HG02759 (cell line): ENCODE measurements at regions not wholly inside any gene's neighbourhood (a gene's known extent, or its start where the extent isn't known, plus 50 kb on each side); places are given as distances from the start of the nearest gene placed in this dataset.

Experiments used
- ATAC-seq: cut with Tn5 transposase; IDR thresholded peaks from one replicate; pipeline ENCODE4 v1.9.1; 2021; ENCODE audit warnings: mild to moderate bottlenecking, moderate library complexity; ENCODE audit not compliant: unreplicated experiment

- ATAC-seq: no peak
These were observed 297.4 kb upstream of the RTL1 start for GRCh38 chr14:101200650-101201516.

DNA sequence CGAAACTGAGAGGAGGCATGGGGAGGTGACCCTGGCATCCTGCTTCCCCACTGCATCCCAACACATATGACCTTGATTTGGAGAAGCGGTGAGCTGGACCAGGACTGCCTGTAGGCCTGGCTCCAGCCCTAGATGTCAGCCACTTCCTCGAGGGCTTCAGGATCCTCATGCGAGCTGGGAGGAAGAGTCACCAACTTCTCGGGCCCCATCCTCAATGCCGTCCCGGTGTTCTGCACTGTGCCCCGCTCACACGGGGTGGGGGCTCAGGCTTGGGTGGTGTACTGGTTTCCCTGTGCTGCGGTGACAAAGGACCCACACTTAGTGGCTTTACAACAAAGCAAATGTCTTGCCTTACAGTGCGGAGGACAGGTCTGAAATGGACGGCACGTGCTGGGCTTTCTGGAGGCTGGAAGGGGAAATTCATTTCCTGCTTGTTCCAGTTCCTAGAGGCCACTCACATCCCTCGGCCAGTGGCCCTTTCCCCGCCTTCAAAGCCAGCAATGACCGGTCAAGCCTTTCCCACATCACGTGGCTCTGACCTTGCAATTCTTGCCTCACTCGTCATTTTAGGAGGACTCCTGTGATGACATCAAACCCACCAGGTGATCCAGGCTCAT lies 298.1 kb upstream of the RTL1 start:
- ATAC-seq: no peak

DNA sequence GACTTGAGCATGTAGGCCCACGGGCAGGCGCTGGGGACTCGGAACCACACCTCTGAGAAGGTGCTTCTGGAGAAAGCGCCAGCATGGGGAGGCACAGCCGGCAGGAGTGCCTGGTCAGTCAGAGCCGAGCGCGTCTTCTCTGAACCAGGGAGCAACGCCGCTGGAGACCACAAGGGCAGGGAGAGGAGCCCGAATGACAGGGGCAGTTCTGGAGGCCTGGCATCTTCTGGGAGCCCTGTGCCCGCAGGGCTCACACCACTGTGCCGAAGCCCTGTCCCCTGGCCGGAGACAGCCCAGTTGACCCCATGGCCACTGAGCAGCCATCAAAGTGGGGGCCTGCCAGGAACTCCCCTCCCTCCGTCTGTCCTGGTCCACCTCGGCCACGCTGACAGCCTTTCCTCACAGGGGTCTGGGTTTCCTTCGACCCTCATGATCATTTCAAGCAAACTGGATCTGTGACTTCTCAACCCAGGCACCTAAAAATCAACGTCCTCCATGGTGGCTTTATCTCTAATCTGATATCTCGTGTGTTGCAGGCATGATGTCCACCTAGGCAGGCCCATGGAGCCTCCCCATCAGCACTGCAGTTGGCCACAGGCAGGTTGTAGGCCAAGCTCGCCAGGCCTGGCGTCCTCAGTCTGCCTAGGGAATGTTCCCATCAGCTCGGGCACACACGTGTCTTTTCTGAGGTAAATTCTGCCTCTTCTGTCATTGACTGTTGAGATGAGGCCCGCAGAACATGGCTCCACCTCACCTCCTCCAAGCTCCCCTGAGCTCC lies 299.3 kb upstream of the RTL1 start:
- ATAC-seq: no peak

GRCh38 chr14:101206556-101206955 lies 303.0 kb upstream of the RTL1 start:
- ATAC-seq: no peak

GRCh38 chr14:101207041-101207440 lies 303.5 kb upstream of the RTL1 start:
- no peak for ATAC-seq

DNA sequence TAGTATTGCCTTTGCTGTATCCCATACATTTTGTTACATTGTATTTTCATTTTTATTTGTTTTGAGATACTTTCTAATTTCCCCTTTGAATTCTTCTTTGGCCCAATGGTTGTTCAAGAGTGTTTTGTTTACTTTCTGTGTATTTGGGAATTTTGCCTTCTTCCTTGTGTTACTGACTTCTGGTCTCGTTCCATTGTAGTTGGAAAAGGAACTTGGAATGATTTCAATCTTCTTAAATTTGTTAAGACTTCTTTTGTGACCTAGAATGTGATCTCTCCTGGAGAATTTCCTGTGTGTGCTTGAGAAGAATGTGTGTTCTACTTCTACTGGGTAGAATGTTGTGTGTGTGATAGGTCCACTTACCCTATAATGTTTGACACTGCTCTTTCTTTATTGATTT lies 304.4 kb upstream of the RTL1 start:
- no peak for ATAC-seq

DNA sequence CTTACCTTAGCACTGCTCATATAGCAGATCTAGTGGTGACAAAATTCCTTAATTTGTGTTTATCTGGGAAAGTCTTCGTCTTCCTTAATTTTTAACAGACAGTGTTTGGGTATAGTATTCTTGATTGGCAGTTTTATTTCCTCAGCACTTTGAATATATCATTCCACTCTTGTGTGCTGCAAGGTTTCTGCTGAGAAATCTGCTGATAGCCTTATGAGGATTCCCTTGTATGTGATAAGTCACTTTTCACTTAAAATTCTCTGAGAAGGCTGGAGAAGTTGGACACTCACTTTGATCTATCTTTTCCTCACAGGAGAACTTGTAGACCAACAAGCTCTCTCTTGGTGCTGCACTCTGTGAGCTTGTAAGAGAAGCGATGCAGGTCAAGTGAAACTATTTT lies 306.1 kb upstream of the RTL1 start:
- ATAC-seq: no peak

GRCh38 chr14:101215266-101215665 lies 311.7 kb upstream of the RTL1 start:
- no peak for ATAC-seq

DNA sequence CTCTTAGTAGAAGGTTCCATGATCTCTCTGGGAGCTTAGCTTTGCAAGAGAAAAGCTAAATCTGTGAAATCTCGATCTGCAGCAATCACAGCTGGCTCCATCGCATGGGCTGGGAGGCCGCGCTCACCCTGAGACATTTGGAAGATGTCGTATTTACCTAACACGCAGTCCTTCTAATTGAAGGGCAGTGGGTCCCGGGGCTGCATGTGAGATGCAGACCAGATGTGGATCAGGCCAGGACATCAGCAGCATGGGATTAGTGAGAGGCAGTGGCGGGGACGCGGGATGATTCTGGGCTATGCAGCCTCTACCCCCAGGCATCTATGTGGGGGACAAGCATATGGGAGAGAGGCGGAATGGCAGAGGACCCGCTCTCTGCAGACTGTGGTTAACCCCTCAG lies 312.4 kb upstream of the RTL1 start:
- no peak for ATAC-seq

- ATAC-seq: no peak
These were observed 313.0 kb upstream of the RTL1 start for GRCh38 chr14:101216366-101217079.

- no peak for ATAC-seq
These were observed 313.6 kb upstream of the RTL1 start for GRCh38 chr14:101217080-101217463.

DNA sequence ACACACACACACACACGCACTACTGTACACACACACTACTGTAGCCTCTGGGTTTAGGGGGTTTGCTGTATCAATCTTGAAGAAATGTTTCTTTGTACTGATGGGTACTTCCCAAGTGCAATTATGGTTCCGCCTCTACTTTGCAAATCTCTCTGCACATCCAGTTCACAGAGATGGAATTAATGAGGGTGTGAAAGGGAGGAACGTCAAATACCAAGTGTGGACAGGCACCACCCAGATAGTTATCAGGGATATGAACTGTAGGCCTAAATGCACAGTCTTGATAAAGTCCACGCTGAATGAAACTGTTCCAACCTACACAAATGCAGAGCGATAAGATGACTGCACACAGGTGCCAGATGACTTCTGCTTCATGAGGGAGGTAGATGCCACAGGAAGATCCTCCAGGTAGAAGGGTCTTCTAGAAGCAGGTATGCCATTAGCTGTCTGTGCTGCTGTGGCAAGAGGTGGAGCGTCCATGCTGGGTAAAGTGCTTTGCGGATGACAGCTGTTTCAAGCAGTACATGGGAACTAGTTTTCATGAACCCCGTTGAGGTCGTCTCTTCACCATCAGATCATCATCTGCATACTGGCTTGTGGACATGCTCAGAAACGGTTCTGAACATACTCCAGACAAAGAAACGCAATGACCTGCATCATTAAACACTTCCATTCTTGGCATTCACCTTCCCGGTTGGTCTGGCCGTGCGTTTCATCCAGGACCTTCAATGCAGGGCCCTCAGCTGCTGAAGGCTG lies 314.3 kb upstream of the RTL1 start:
- no peak for ATAC-seq

DNA sequence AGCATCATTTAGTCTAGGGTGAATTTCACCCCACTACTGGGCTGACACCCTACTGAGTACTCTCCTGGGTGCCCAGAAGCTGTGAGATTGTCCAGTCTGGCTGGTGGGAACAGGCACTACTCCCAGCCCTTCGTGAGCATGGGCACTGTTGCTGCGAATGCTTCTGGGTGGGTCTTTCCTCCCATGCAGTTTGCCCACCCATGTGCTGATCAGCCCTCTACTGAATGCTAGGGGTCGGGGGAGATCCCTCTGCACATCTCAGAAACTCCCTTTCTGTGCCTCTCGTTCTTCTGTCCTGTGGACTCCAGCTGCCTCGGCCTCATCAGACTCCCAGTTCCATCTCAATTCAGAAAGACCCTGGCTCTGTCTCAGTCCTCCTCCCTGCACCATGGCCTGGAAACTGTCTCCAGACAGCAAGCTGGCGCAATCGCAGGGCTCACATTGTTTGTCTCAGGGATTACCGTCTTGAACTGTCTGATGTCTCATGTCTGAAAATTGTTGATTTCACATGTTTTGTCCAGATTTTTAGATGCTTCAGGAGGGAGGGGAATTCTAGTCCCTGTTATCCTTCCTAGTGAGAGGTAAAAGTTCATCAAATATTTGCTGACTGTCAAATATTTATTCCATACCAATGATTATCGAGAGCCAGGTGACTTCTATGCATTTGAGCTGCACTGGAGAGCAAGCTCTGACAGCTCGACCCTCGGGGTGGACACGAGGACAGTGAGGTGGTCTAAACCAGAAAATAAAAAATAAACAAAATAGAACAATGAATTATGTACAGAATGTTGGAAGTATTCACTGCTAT lies 316.6 kb upstream of the RTL1 start:
- no peak for ATAC-seq

GRCh38 chr14:101220921-101221510 lies 317.5 kb upstream of the RTL1 start:
- ATAC-seq: no peak

- ATAC-seq: no peak
These were observed 318.1 kb upstream of the RTL1 start for GRCh38 chr14:101221549-101222160.

- ATAC-seq: no peak
These were observed 319.0 kb upstream of the RTL1 start for GRCh38 chr14:101222362-101223070.

GRCh38 chr14:101223127-101223526 lies 319.6 kb upstream of the RTL1 start:
- ATAC-seq: no peak

- ATAC-seq: no peak
These were observed 320.1 kb upstream of the RTL1 start for GRCh38 chr14:101223561-101224162.
